Activated CD8-positive, alpha-beta T cell treated with anti-CD3 and anti-CD28 coated beads for 36 hours (primary cell): ENCODE measurements at regions not wholly inside any gene's neighbourhood (a gene's known extent, or its start where the extent isn't known, plus 50 kb on each side); places are given as distances from the start of the nearest gene placed in this dataset.

Source experiments
- ATAC-seq: fragments of 200-7000 bp; cut with Tn5 transposase; one replicate; pipeline ENCODE4 v1.10.0; 2021; ENCODE audit warnings: mild to moderate bottlenecking, moderate library complexity
- CTCF ChIA-PET: fragments of 350-600 bp; sonication (Branson Sonifier 250); formaldehyde crosslinking; loops from one replicate; lab custom pipeline; 2021; ENCODE audit warnings: antibody characterized with exemption; lab: Charles Lee
- POLR2A ChIA-PET: fragments of 350-600 bp; sonication (Branson Sonifier 250); formaldehyde crosslinking; loops from one replicate; lab custom pipeline; 2021; ENCODE audit warnings: antibody characterized with exemption; lab: Charles Lee
- DNase-seq: peaks from one replicate; pipeline ENCODE4 v3.0.0-alpha.2; 2020
- H3K27ac Mint-ChIP-seq: one replicate; pipeline ENCODE4 v1.8.0; 2021; ENCODE audit warnings: mild to moderate bottlenecking, mixed read lengths
- H3K27me3 Mint-ChIP-seq: one replicate; pipeline ENCODE4 v1.8.0; 2021; ENCODE audit warnings: mixed read lengths
- H3K36me3 Mint-ChIP-seq: one replicate; pipeline ENCODE4 v1.8.0; 2021; ENCODE audit warnings: low read depth, mixed read lengths
- H3K4me1 Mint-ChIP-seq: one replicate; pipeline ENCODE4 v1.8.0; 2021; ENCODE audit warnings: low read depth, mixed read lengths
- H3K4me3 Mint-ChIP-seq: one replicate; pipeline ENCODE4 v1.8.0; 2021; ENCODE audit warnings: mild to moderate bottlenecking, moderate library complexity, mixed read lengths
- H3K9me3 Mint-ChIP-seq: one replicate; pipeline ENCODE4 v1.8.0; 2021; ENCODE audit warnings: mixed read lengths
- CTCF ChIP-seq: fragments of 200-600 bp; IDR thresholded peaks from one replicate; pipeline ENCODE4 v1.8.0; 2022; ENCODE audit warnings: antibody characterized with exemption, mild to moderate bottlenecking
- intact Hi-C: fragments of 100-400 bp; cut with micrococcal nuclease; formaldehyde crosslinking; loops from one replicate; pipeline ENCODE4 v1.10.0; 2022

DNA sequence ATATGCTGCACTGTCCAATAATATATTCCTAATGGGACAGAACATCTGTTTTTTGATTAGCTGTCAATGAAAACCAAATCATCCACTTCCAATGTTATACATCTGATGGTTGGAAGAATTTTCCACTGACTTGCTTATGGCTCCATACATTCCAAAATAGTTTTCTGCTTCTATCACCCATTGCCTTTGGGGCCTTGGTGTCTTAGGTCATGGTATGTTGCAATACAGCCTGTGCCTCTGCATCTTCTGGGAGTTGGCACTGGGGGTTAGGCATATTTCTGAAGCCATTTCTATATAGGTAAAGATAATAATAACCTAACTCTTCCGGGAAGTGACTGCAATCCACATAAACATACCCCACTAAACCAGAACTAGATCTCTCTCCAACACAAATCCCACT lies 53.2 kb upstream of the NR3C2 start:
- DNase-seq (no peak), ATAC-seq (no peak)
- Mint-ChIP-seq H3K4me1 (no peaks in the 10 kb centered on the region), H3K4me3 (no peak overlapping the region), H3K9me3 (no peaks in the 10 kb centered on the region), H3K36me3 (no peaks in the 10 kb centered on the region), H3K27me3 (no peaks in the 10 kb centered on the region), H3K27ac (no peak overlapping the region)
- TF ChIP-seq CTCF: no peak
- CTCF ChIA-PET: no interaction called here
- intact Hi-C loops: no loop called here
- POLR2A ChIA-PET: no interaction called here
